GM18507 (cell line): ENCODE measurements at regions not wholly inside any gene's neighbourhood (a gene's known extent, or its start where the extent isn't known, plus 50 kb on each side); places are given as distances from the start of the nearest gene placed in this dataset.
"Not testable (repeated sequence)": the region's sequence is repeated elsewhere in the genome, so short reads cannot be mapped to it uniquely, and the experiment has no call there.

ENCODE experiments used
- DNase-seq: peaks from one replicate; pipeline ENCODE4 v3.0.0; 2011; ENCODE audit warnings: low read depth; ENCODE audit not compliant: insufficient read length; ENCODE audit errors: extremely low spot score
- FAIRE-seq: peaks from 2 replicates; lab custom pipeline; 2011; peaks lifted over from hg19 to GRCh38; lab: Jason Lieb, UNC

- FAIRE-seq: no peak
- DNase-seq: no peak
Observed at GRCh38 chr1:182238421-182238820, 153.2 kb downstream of the GLUL start.

- FAIRE-seq (no peak), DNase-seq (no peak)
Observed at GRCh38 chr1:182237329-182237728, 154.3 kb downstream of the GLUL start.

GRCh38 chr1:182236651-182237077 lies 154.9 kb downstream of the GLUL start:
- DNase-seq: no peak
- FAIRE-seq: no peak

GRCh38 chr1:182235952-182236650 lies 155.5 kb downstream of the GLUL start:
- DNase-seq (no peak), FAIRE-seq (no peak)

GRCh38 chr1:182235604-182235951 lies 156.0 kb downstream of the GLUL start:
- no peak for DNase-seq
- peak; percentile 12 for FAIRE-seq

GRCh38 chr1:182229921-182230491 lies 161.6 kb downstream of the GLUL start:
- no peak for DNase-seq
- FAIRE-seq: no peak

GRCh38 chr1:182229451-182229850 lies 162.1 kb downstream of the GLUL start:
- no peak for DNase-seq
- no peak for FAIRE-seq

- DNase-seq (no peak), FAIRE-seq (no peak)
Observed at GRCh38 chr1:182227864-182228547, 163.6 kb downstream of the GLUL start.

- FAIRE-seq (no peak), DNase-seq (no peak)
Observed at GRCh38 chr1:182226618-182227017, 165.0 kb downstream of the GLUL start.

- FAIRE-seq, DNase-seq: not testable (repeated sequence)
Observed at GRCh38 chr1:182225755-182226154, 164.2 kb upstream of the ZNF648 start.

- DNase-seq, FAIRE-seq: not testable (repeated sequence)
Observed at GRCh38 chr1:182221990-182222389, 160.5 kb upstream of the ZNF648 start.

GRCh38 chr1:182221367-182221766 lies 159.9 kb upstream of the ZNF648 start:
- FAIRE-seq, DNase-seq: not testable (repeated sequence)

- FAIRE-seq (no peak), DNase-seq (no peak)
Observed at GRCh38 chr1:182217967-182218366, 156.5 kb upstream of the ZNF648 start.

GRCh38 chr1:182217071-182217470 lies 155.6 kb upstream of the ZNF648 start:
- no peak for DNase-seq
- FAIRE-seq: no peak

- DNase-seq: no peak
- no peak for FAIRE-seq
Observed at GRCh38 chr1:182215764-182216163, 154.3 kb upstream of the ZNF648 start.

GRCh38 chr1:182213163-182213562 lies 151.7 kb upstream of the ZNF648 start:
- DNase-seq (no peak), FAIRE-seq (no peak)

- DNase-seq (no peak), FAIRE-seq (no peak)
Observed at GRCh38 chr1:182211386-182211785, 149.9 kb upstream of the ZNF648 start.

GRCh38 chr1:182210417-182210816 lies 148.9 kb upstream of the ZNF648 start:
- FAIRE-seq: no peak
- DNase-seq: no peak

GRCh38 chr1:182207300-182207699 lies 145.8 kb upstream of the ZNF648 start:
- no peak for DNase-seq
- FAIRE-seq: no peak

- FAIRE-seq (no peak), DNase-seq (no peak)
Observed at GRCh38 chr1:182206626-182207239, 145.2 kb upstream of the ZNF648 start.
